ENCODE measurements at regions not wholly inside any gene's neighbourhood (a gene's known extent, or its start where the extent isn't known, plus 50 kb on each side); places are given as distances from the start of the nearest gene placed in this dataset.

GRCh38 chr2:8587920-8588830 lies 93.7 kb upstream of the ID2 start:
- TF ChIP-seq POLR2A (IDR thresholded peaks at IDR 0.05; ENCODE audit: low read depth) (no peak), POLR2AphosphoS5 (IDR thresholded peaks at IDR 0.05) (no peak), EP300 (IDR thresholded peaks at IDR 0.05) (no peak), CTCF (IDR thresholded peaks at IDR 0.05) (no peak)
- Histone ChIP-seq H3K27ac (replicated peaks in 1 of 4) (no peak overlapping the region), H3K4me1 (peaks cover 12 to 28% (median 17%) of the 10 kb centered on the region in 4 donors), H3K9me3 (no peaks in the 10 kb centered on the region), H3K4me3 (no peak overlapping the region), H3K36me3 (no peaks in the 10 kb centered on the region), H3K27me3 (no peaks in the 10 kb centered on the region)
- no peak for DNase-seq (ENCODE audit: extremely low spot score)
- intact Hi-C loops (cut with DNase I), result loop anchor here (5.0 kb wide), 1 partner anchor 94 kb away; the partner anchor contains the start of gene ID2
- 98% methylated on average over 7 of the region's 7 CpGs for WGBS

GRCh38 chr2:8588831-8589191 lies 93.0 kb upstream of the ID2 start:
- Histone ChIP-seq H3K4me1 (peaks cover 8 to 21% (median 12%) of the 10 kb centered on the region in 4 donors), H3K36me3 (no peaks in the 10 kb centered on the region), H3K9me3 (no peaks in the 10 kb centered on the region), H3K4me3 (no peak overlapping the region), H3K27ac (replicated peaks in 1 of 4) (no peak overlapping the region), H3K27me3 (no peaks in the 10 kb centered on the region)
- no peak for TF ChIP-seq POLR2A (IDR thresholded peaks at IDR 0.05; ENCODE audit: low read depth)
- no peak for TF ChIP-seq POLR2AphosphoS5 (IDR thresholded peaks at IDR 0.05)
- TF ChIP-seq CTCF (IDR thresholded peaks at IDR 0.05), result no peak
- no peak for TF ChIP-seq EP300 (IDR thresholded peaks at IDR 0.05)
- WGBS, result 83% methylated on average over 6 of the region's 6 CpGs
- no peak for DNase-seq (ENCODE audit: extremely low spot score)
- intact Hi-C loops (cut with DNase I), result loop anchor here (5.0 kb wide), 1 partner anchor 93 kb away; the partner anchor contains the start of gene ID2

GRCh38 chr2:8589721-8590120 lies 92.1 kb upstream of the ID2 start:
- TF ChIP-seq POLR2A (IDR thresholded peaks at IDR 0.05; ENCODE audit: low read depth) (no peak), EP300 (IDR thresholded peaks at IDR 0.05) (no peak), CTCF (IDR thresholded peaks at IDR 0.05) (no peak), POLR2AphosphoS5 (IDR thresholded peaks at IDR 0.05) (no peak)
- intact Hi-C loops (cut with DNase I), result loop anchor here (5.0 kb wide), 1 partner anchor 93 kb away; the partner anchor contains the start of gene ID2
- no peaks in the 10 kb centered on the region for H3K36me3 ChIP-seq
- no peak overlapping the region for H3K27ac ChIP-seq (replicated peaks in 1 of 4)
- 90% methylated on average over 1 of the region's 1 CpG for WGBS
- no peak for DNase-seq (ENCODE audit: extremely low spot score)
- peaks cover 0 to 14% (median 4%) of the 10 kb centered on the region in 4 donors for H3K4me1 ChIP-seq
- H3K27me3 ChIP-seq, result no peaks in the 10 kb centered on the region
- no peaks in the 10 kb centered on the region for H3K9me3 ChIP-seq
- H3K4me3 ChIP-seq, result no peak overlapping the region

- no peaks in the 10 kb centered on the region for H3K27me3 ChIP-seq
- H3K4me3 ChIP-seq, result no peak overlapping the region
- no peaks in the 10 kb centered on the region for H3K9me3 ChIP-seq
- DNase-seq (ENCODE audit: extremely low spot score), result no peak
- WGBS, result 87% methylated on average over 6 of the region's 6 CpGs
- H3K4me1 ChIP-seq, result peaks cover 0 to 14% (median 4%) of the 10 kb centered on the region in 4 donors
- H3K27ac ChIP-seq (replicated peaks in 1 of 4), result no peak overlapping the region
- H3K36me3 ChIP-seq, result no peaks in the 10 kb centered on the region
- intact Hi-C loops (cut with DNase I), result no loop called here
- TF ChIP-seq POLR2A (IDR thresholded peaks at IDR 0.05; ENCODE audit: low read depth) (no peak), POLR2AphosphoS5 (IDR thresholded peaks at IDR 0.05) (no peak), CTCF (IDR thresholded peaks at IDR 0.05) (no peak), EP300 (IDR thresholded peaks at IDR 0.05) (no peak)
These were observed 90.9 kb upstream of the ID2 start for GRCh38 chr2:8590938-8591337.

Data from esophagus muscularis mucosa (tissue), 4 donors.